ENCODE measurements at regions not wholly inside any gene's neighbourhood (a gene's known extent, or its start where the extent isn't known, plus 50 kb on each side); places are given as distances from the start of the nearest gene placed in this dataset.

- TF ChIP-seq CTCF (IDR thresholded peaks at IDR 0.05) (no peak), POLR2A (IDR thresholded peaks at IDR 0.05) (no peak)
- intact Hi-C loops (cut with DNase I), result no loop called here
- no peaks in the 10 kb centered on the region for H3K9me3 ChIP-seq
- H3K4me3 ChIP-seq, result no peak overlapping the region
- DNase-seq (no peak), ATAC-seq (no peak)
- H3K4me1 ChIP-seq, result no peaks in the 10 kb centered on the region
- no peak overlapping the region for H3K27ac ChIP-seq
- no peaks in the 10 kb centered on the region for H3K27me3 ChIP-seq
- H3K36me3 ChIP-seq (replicated peaks in 1 of 2; ENCODE audit: insufficient read depth in 1 of 2, low read depth in 2 of 2), result no peaks in the 10 kb centered on the region
Observed at GRCh38 chr10:64173826-64174225, 652.6 kb downstream of the REEP3 start.

- WGBS, 2 donors, result 66 to 71% methylated on average over 9 of the region's 9 CpGs
- intact Hi-C loops (cut with DNase I), result no loop called here
- H3K27me3 ChIP-seq, result no peaks in the 10 kb centered on the region
- H3K4me3 ChIP-seq, result no peak overlapping the region
- DNase-seq (no peak), ATAC-seq (no peak)
- TF ChIP-seq POLR2A (IDR thresholded peaks at IDR 0.05) (no peak), CTCF (IDR thresholded peaks at IDR 0.05) (no peak)
- H3K27ac ChIP-seq, result no peak overlapping the region
- H3K9me3 ChIP-seq, result no peaks in the 10 kb centered on the region
- no peaks in the 10 kb centered on the region for H3K36me3 ChIP-seq (replicated peaks in 1 of 2; ENCODE audit: insufficient read depth in 1 of 2, low read depth in 2 of 2)
- no peaks in the 10 kb centered on the region for H3K4me1 ChIP-seq
Observed at GRCh38 chr10:64174666-64175255, 653.6 kb downstream of the REEP3 start.

GRCh38 chr10:64175271-64175962 lies 654.2 kb downstream of the REEP3 start:
- no peak for TF ChIP-seq POLR2A (IDR thresholded peaks at IDR 0.05)
- TF ChIP-seq CTCF (IDR thresholded peaks at IDR 0.05), result no peak
- Histone ChIP-seq H3K27ac (no peak overlapping the region), H3K9me3 (no peaks in the 10 kb centered on the region), H3K36me3 (replicated peaks in 1 of 2; ENCODE audit: insufficient read depth in 1 of 2, low read depth in 2 of 2) (no peaks in the 10 kb centered on the region), H3K4me1 (no peaks in the 10 kb centered on the region), H3K4me3 (no peak overlapping the region), H3K27me3 (no peaks in the 10 kb centered on the region)
- WGBS, 2 donors, result 58 to 59% methylated on average over 4 of the region's 4 CpGs
- ATAC-seq, result no peak
- intact Hi-C loops (cut with DNase I), result no loop called here
- no peak for DNase-seq

GRCh38 chr10:64182671-64183070 lies 661.5 kb downstream of the REEP3 start:
- Histone ChIP-seq H3K9me3 (no peaks in the 10 kb centered on the region), H3K4me1 (no peaks in the 10 kb centered on the region), H3K4me3 (no peak overlapping the region), H3K27me3 (no peaks in the 10 kb centered on the region), H3K36me3 (replicated peaks in 1 of 2; ENCODE audit: insufficient read depth in 1 of 2, low read depth in 2 of 2) (no peaks in the 10 kb centered on the region), H3K27ac (no peak overlapping the region)
- intact Hi-C loops (cut with DNase I), result no loop called here
- ATAC-seq (no peak), DNase-seq (no peak)
- TF ChIP-seq POLR2A (IDR thresholded peaks at IDR 0.05) (no peak), CTCF (IDR thresholded peaks at IDR 0.05) (no peak)

- Histone ChIP-seq H3K9me3 (no peaks in the 10 kb centered on the region), H3K36me3 (replicated peaks in 1 of 2; ENCODE audit: insufficient read depth in 1 of 2, low read depth in 2 of 2) (no peaks in the 10 kb centered on the region), H3K27ac (no peak overlapping the region), H3K4me3 (no peak overlapping the region), H3K27me3 (no peaks in the 10 kb centered on the region), H3K4me1 (no peaks in the 10 kb centered on the region)
- WGBS, 2 donors, result 58 to 65% methylated on average over 3 of the region's 3 CpGs
- no peak for DNase-seq
- TF ChIP-seq CTCF (IDR thresholded peaks at IDR 0.05) (no peak), POLR2A (IDR thresholded peaks at IDR 0.05) (no peak)
- intact Hi-C loops (cut with DNase I), result no loop called here
- ATAC-seq, result no peak
Observed at GRCh38 chr10:64191286-64191685, 670.1 kb downstream of the REEP3 start.

All from body of pancreas (tissue), 4 donors.